OCI-LY7 (cell line): ENCODE measurements at regions not wholly inside any gene's neighbourhood (a gene's known extent, or its start where the extent isn't known, plus 50 kb on each side); places are given as distances from the start of the nearest gene placed in this dataset.

ENCODE experiments used
- EZH2phosphoT487 ChIP-seq: fragments of 200-600 bp; sonication (generic); IDR thresholded peaks from 2 replicates; pipeline ENCODE4 v1.6.1; 2018; ENCODE audit warnings: low read depth, borderline replicate concordance, mild to moderate bottlenecking, mixed run types, antibody characterized with exemption, low read length, moderate library complexity, mixed read lengths
- TF ChIP-seq, protein P1 (sequence below): fragments of 200-600 bp; sonication (generic); conservative IDR thresholded peaks from 2 replicates; pipeline ENCODE4 v1.5.1; 2014; ENCODE audit warnings: mild to moderate bottlenecking, antibody characterized with exemption, low read length, moderate library complexity, mixed read lengths

DNA sequence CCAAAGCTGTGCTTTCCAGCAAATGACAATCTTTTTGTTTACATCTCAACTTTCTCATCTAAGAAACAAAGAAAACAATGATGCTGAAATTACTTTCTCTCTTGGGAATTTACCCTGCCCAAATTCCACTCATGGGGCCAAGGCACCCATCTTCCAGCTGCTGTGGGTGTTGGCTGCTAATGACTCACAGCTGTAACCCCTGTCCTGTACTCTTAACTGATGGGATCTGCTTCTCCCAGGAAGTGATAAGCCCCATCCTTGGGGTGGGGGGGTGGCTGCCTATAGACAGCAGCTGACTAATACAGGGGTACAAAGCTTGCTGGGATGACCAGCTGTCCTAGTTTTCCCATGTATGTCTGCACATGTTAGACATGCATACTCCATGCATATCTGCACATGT lies 938.6 kb downstream of the C6orf118 start:
- TF ChIP-seq, protein P1, sequence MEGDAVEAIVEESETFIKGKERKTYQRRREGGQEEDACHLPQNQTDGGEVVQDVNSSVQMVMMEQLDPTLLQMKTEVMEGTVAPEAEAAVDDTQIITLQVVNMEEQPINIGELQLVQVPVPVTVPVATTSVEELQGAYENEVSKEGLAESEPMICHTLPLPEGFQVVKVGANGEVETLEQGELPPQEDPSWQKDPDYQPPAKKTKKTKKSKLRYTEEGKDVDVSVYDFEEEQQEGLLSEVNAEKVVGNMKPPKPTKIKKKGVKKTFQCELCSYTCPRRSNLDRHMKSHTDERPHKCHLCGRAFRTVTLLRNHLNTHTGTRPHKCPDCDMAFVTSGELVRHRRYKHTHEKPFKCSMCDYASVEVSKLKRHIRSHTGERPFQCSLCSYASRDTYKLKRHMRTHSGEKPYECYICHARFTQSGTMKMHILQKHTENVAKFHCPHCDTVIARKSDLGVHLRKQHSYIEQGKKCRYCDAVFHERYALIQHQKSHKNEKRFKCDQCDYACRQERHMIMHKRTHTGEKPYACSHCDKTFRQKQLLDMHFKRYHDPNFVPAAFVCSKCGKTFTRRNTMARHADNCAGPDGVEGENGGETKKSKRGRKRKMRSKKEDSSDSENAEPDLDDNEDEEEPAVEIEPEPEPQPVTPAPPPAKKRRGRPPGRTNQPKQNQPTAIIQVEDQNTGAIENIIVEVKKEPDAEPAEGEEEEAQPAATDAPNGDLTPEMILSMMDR = no peak
- no peak for TF ChIP-seq EZH2phosphoT487
